Prostate gland (tissue), 2 donors: ENCODE measurements at regions not wholly inside any gene's neighbourhood (a gene's known extent, or its start where the extent isn't known, plus 50 kb on each side); places are given as distances from the start of the nearest gene placed in this dataset.

Experiments
- DNase-seq: peaks from one replicate; pipeline ENCODE4 v3.0.0-alpha.2; 2019; ENCODE audit warnings: low spot score
- H3K27ac ChIP-seq, 2 donors: fragments of 200-600 bp; sonication (generic); 2 replicates each; pipeline ENCODE4 v1.5.1; 2017 to 2019
- H3K27me3 ChIP-seq: fragments of 200-600 bp; sonication (generic); replicated peaks from 2 replicates; pipeline ENCODE4 v1.5.1; 2019; ENCODE audit not compliant: insufficient read depth
- H3K36me3 ChIP-seq, 2 donors: fragments of 200-600 bp; sonication (generic); 1 replicate in 1 of 2; 2 replicates in 1 of 2; pipeline versions ENCODE4 v1.5.1 to v1.8.1; 2017 to 2019
- H3K4me1 ChIP-seq: fragments of 200-600 bp; sonication (generic); replicated peaks from 2 replicates; pipeline ENCODE4 v1.5.1; 2019
- H3K4me3 ChIP-seq, 2 donors: fragments of 200-600 bp; sonication (generic); 2 replicates each; pipeline ENCODE4 v1.5.1; 2017 to 2019
- H3K9me3 ChIP-seq: fragments of 200-600 bp; sonication (generic); 2 replicates; pipeline ENCODE4 v1.5.1; 2017
- POLR2A ChIP-seq: fragments of 450-650 bp; IDR thresholded peaks from one replicate; pipeline ENCODE4 v1.6.1; 2016; ENCODE audit warnings: antibody characterized with exemption, mild to moderate bottlenecking
- POLR2AphosphoS5 ChIP-seq: sonication (generic); formaldehyde crosslinking; IDR thresholded peaks from one replicate; pipeline ENCODE4 v1.6.1; 2017; ENCODE audit warnings: antibody characterized with exemption
- WGBS: methylation state at CpG from one replicate; pipeline ENCODE4 v1.1.5; 2018; 5-methylcytosine and 5-hydroxymethylcytosine counted together
- intact Hi-C: fragments of 100-400 bp; cut with DNase I; formaldehyde crosslinking; loops from one replicate; pipeline ENCODE4 v1.14.2; 2022
- TF ChIP-seq, protein P1 (sequence below), 4 experiments: fragments of 200-600 bp in 2 of 4; fragments of 450-650 bp in 2 of 4; sonication (generic) in 2 of 4; IDR thresholded peaks; 1 replicate in 3 of 4; 2 replicates in 1 of 4; pipeline ENCODE4 v1.5.1; 2016 to 2019; ENCODE audit warnings: antibody characterized with exemption in 4 of 4, mild to moderate bottlenecking in 2 of 4, moderate library complexity in 2 of 4

DNA sequence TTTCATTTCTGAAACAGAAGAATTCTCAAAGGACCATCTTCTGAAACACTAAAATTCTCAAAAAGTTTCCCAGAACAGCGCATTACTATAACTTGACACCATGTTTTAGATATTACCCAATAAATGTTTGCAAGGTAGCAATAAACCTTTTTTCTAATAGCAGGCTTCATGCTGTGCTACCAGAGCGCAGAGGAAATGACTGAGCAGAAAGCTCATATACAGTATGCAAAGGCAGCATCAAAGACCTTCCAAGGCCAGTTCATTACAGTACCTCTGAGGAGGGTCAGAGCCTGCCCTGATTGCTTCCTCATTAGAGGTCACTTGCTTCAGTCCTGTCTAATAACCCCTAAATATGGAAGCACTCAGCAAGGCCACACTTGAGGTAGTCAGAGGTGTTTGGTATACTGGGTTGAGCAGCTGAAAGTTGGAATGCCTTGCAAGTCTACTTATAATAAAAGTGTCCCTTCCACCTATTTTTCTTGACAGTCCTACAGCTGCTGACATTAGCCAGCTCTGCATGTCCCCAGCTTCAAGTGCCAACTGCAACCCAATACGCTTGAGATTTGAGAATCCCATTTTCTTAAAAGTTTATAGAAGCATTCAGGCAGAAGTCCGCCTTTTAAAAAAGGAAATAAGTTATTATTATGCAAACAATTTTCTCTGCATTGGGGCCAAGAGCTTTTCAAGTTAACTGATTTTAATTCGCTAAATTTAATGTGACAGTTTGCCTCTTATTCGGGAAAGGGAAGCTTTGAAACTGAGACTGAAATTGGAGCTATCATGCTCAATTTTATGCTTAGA, 207.2 kb downstream of the ZC3H11B start:
- 51% methylated on average over 6 of the region's 6 CpGs for WGBS
- Histone ChIP-seq H3K9me3 (no peaks in the 10 kb centered on the region), H3K27me3 (no peaks in the 10 kb centered on the region), H3K4me1 (no peaks in the 10 kb centered on the region), H3K4me3 (no peak overlapping the region), H3K36me3 (no peaks in the 10 kb centered on the region), H3K27ac (no peak overlapping the region)
- TF ChIP-seq POLR2AphosphoS5: no peak
- no peak for TF ChIP-seq POLR2A
- TF ChIP-seq, protein P1, sequence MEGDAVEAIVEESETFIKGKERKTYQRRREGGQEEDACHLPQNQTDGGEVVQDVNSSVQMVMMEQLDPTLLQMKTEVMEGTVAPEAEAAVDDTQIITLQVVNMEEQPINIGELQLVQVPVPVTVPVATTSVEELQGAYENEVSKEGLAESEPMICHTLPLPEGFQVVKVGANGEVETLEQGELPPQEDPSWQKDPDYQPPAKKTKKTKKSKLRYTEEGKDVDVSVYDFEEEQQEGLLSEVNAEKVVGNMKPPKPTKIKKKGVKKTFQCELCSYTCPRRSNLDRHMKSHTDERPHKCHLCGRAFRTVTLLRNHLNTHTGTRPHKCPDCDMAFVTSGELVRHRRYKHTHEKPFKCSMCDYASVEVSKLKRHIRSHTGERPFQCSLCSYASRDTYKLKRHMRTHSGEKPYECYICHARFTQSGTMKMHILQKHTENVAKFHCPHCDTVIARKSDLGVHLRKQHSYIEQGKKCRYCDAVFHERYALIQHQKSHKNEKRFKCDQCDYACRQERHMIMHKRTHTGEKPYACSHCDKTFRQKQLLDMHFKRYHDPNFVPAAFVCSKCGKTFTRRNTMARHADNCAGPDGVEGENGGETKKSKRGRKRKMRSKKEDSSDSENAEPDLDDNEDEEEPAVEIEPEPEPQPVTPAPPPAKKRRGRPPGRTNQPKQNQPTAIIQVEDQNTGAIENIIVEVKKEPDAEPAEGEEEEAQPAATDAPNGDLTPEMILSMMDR (IDR thresholded peaks at IDR 0.05): no peak
- intact Hi-C loops: loop anchor here (10.0 kb wide), 1 partner anchor 741 kb away; no protein-coding TSS in a partner anchor
- no peak for DNase-seq

DNA sequence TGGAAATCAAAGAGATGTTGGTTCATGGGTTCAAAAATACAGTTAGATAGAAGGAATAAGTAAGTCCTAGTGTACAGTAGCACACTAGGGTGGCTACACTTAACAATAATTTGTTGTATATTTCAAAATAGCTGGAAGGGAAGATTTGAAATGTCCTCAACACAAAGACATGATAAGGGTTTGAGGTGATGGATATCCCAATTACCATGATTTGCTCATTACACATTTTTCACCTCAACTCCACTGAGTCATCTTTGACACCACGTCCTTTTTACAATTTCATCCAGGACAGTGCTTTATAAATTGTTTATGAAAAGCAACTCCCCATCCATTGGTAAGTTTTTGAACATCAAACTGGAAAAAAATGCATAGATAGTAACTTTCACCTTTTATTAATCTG, 208.3 kb downstream of the ZC3H11B start:
- TF ChIP-seq POLR2AphosphoS5 (no peak), POLR2A (no peak)
- TF ChIP-seq, protein P1 (IDR thresholded peaks at IDR 0.05): no peak
- Histone ChIP-seq H3K27me3 (no peaks in the 10 kb centered on the region), H3K4me1 (no peaks in the 10 kb centered on the region), H3K27ac (no peak overlapping the region), H3K4me3 (no peak overlapping the region), H3K9me3 (no peaks in the 10 kb centered on the region), H3K36me3 (no peaks in the 10 kb centered on the region)
- intact Hi-C loops: loop anchor here (10.0 kb wide), 1 partner anchor 740 kb away; no protein-coding TSS in a partner anchor
- WGBS: 86% methylated on average over 1 of the region's 1 CpG
- no peak for DNase-seq

DNA sequence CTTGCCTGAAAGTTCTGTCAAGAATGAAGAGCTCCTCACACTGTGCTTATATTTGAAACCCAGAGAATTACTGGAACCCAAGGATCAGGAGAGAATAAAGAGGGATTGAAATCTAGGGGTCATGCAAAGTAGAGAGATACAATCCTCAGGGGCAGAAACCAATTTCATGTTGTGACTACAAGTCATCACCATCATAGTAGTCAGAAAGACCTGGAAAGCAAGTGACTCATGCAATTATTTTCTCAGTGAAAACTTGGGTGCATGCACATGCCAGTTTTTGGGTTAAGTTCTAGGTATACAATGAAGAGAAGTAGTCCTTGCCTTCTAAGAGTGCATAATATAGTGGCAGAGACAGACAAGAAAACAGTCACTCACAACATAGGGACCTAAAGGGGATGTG, 210.0 kb downstream of the ZC3H11B start:
- H3K36me3 ChIP-seq: no peaks in the 10 kb centered on the region
- TF ChIP-seq POLR2AphosphoS5 (no peak), POLR2A (no peak)
- TF ChIP-seq, protein P1 (IDR thresholded peaks at IDR 0.05): no peak
- DNase-seq: no peak
- no peak overlapping the region for H3K4me3 ChIP-seq
- no peaks in the 10 kb centered on the region for H3K27me3 ChIP-seq
- H3K27ac ChIP-seq: no peak overlapping the region
- H3K9me3 ChIP-seq: no peaks in the 10 kb centered on the region
- H3K4me1 ChIP-seq: no peaks in the 10 kb centered on the region
- intact Hi-C loops: loop anchor here (10.0 kb wide), 1 partner anchor 738 kb away; no protein-coding TSS in a partner anchor

DNA sequence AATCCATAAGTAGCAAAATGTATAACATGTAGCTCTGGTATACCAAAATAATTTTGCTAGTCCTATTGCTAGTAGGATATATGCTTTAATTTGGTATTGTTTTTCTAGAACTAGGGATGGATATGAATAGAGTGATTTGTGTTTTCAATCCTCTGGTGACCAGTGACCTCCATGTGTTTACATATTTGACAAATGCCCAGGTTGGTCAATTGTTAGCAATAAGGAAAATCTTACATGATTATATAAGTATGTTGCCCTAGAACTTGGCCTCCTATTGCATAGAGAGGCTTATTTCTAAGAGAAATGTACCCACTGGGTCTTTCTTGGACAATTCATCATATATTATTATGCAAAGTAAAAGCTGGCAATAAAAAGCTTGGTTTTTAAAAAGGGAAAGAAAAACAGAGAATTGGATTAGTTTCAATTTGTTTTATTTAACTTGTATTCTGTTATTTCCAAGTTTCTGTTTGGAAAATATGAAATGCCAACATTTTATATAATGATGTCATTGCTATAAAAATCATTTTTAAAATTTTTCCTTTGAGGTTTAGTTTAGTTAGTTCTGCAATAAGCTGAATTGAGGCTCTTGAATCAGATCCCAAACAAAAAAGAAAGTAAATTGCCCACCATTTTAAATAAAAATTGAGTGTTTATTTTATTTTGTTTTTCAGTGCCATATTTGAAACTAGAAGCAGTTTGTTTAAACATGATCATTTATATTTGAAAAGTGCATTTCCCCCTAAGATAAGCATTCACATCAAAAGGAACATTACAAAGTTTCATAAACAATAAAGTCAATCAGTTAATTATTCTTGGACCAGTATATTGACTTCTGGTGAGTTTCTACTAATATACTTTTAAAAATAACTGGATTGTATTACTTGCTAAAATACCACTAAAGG, 210.9 kb downstream of the ZC3H11B start:
- H3K4me3 ChIP-seq: no peak overlapping the region
- no peaks in the 10 kb centered on the region for H3K9me3 ChIP-seq
- H3K36me3 ChIP-seq: no peaks in the 10 kb centered on the region
- H3K27ac ChIP-seq: no peak overlapping the region
- no peak for TF ChIP-seq POLR2AphosphoS5
- TF ChIP-seq POLR2A: no peak
- TF ChIP-seq, protein P1 (IDR thresholded peaks at IDR 0.05): no peak
- intact Hi-C loops: loop anchor here (10.0 kb wide), 1 partner anchor 737 kb away; no protein-coding TSS in a partner anchor
- DNase-seq: no peak
- no peaks in the 10 kb centered on the region for H3K27me3 ChIP-seq
- H3K4me1 ChIP-seq: no peaks in the 10 kb centered on the region
